Activated T-helper 1 cell treated with anti-CD3 and anti-CD28 coated beads, Interleukin-2, amount 50 U/mL, for 16 hours (primary cell): ENCODE measurements at regions not wholly inside any gene's neighbourhood (a gene's known extent, or its start where the extent isn't known, plus 50 kb on each side); places are given as distances from the start of the nearest gene placed in this dataset.

Source experiments
- DNase-seq, 2 donors: peaks; one replicate each; pipeline ENCODE4 v3.0.0-alpha.2; 2020; ENCODE audit warnings: low read depth in 1 of 2, low spot score in 1 of 2

DNA sequence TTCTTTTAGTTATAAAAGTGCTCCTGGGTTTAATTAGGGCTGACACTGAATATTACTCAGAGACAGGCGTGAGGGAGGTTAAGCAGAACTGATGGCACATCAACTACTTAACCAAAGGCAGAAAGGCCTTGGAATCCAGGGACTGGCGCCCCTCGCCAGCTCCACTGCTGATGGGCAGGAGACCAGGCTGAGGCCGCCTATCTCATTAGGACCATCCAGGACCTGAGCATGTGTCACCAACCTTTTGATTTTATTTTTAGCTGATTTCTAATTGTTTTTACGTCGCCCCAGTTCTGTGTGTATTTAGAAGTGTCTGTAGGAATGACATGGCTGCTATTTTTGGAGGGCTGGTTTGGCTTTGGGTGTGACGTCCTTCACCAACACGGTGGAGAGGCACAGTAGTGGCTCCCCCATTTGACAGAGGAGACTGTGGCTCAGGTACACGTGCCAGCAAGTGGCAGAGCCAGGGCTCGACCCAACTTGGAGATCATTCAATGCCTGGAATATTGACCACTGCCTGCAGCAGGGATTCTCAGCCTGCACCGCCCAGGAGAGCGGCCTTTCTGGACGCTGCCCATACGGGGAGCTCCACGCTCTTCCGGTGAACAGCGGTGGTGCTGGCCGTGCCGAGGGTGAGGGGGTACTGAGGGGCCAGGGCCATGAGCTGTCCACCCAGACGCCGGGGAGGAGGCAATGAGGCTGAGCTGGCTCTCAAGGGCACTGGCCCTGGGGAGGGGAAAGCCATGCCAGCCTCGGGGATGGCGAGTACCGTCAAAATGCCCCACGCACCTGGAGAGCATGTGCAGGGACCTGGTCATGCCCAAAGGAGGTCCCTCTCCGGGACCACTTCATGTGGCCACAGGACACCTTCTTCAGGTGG, 205.7 kb downstream of the ASB1 start:
- no peak for DNase-seq

DNA sequence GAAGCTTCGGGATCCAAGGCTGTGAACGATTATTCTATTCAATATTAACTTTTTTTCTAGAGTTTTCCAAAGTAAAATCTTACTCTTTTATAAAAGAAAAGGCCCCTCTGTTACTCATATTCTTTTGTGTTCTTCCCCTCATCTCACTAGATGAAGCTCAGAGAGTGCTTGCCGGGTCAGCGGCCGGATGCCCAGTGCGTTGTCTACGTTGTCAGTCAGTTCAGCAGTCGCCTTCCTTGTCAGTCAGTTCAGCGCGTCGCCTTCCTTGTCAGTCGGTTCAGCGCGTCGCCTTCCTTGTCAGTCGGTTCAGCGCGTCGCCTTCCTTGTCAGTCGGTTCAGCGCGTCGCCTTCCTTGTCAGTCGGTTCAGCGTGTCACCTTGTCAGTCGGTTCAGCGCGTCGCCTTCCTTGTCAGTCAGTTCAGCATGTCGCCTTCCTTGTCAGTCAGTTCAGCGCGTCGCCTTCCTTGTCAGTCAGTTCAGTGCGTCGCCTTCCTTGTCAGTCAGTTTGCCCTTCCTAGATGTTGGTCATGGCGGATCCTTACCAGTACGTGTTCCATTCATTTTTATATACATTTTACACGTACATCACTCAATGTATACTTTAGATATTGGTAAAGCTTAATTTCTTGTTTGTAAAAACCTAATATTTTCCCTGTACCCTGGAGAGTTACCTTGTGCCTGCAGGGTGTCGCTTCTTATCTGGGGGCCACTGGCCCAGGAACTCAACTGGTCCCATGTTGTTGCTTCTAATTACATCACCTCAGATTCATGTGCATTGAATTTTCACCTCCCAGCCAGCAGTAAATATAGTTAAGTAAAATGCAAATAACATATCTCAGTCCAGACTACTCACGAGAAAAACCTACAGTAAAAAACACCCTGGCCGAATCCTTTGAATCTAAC, 206.9 kb downstream of the ASB1 start:
- DNase-seq, result no peak

DNA sequence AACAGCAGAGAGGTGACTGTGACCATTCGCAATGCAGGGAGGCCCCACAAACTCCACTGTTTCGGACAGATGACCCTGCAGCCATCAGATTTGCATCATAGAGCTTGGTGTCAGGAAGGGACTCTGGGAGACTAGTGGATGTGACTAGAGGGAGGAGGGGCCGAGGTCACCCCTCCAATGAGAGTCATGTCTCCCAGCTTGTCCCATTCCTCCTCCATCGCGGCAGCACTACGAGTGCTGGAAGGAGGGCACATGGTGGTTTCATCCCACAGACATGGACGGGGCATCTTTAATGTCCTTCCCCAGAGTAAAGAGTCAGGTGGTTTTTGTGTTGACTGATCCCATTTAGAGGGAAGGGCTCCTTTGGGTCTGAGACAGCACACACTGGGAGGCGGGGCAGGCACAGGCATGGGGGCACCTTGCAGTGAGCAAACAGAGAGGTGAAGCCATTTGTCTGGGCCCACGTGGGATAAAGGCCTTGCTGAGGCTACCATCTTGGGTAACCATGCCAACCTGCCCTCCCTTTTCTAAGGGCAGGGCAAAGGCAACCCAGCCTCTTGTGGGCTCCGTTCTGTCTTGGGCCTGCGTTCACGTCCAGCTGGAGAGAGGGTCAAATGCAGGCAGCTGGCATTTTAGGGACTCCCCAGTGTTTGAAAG, 208.1 kb downstream of the ASB1 start:
- no peak for DNase-seq

DNA sequence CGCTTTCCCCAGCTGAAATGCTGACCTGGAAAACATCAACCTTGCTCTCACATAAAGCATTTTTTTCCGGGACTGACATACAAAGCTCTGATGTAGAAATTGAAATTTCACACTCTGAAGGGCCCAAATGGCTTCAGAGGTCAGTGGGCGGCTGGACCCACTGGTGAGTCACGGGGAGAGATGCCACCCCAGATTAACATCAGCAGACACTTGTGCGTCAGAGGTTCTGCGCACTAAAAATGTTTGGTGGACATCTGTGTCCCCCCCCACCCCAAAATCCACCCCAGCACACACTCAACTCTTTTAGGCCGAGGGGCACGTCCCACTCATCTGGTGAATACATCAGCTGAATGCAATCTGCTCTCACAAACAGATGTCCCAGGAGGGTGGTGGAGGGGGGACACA, 208.9 kb downstream of the ASB1 start:
- DNase-seq, result no peak

DNA sequence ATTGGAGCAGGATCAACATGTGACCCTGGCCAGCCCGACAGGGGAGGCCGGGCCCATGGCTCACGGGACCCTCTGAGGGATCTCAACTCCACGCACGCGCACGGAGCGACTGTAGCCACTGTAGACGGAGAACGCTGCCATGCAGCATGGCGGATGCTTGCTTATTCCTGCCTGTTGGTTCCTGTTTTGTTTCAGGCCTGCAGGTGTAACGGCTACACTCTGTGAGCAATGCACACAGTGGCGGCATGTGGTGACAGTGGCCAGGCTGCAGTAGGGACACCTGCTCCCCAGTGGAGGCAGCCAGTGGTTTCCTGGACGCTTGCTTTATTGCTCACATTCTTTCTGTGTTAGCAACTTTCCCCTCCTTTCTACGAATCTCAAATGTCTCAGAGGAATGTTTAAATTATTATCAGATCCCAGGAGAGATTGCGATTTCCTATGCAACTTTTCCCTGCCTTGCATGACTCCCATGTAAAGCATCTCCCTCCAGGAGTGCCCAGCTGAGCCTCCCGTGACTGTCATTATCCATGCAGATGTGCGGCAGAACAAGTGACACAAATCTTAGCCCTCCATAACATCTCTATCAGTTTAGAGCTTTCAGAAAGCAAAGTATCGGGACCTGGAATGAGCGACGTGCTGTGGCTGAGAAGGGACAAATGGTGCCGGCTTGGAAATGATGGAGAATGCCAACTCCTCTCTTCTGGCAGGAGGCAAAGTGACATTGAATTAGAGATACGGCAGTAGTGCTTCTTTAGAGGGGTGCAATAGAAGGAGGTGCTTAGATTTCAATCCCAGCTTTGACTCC, 209.7 kb downstream of the ASB1 start:
- DNase-seq, result no peak

DNA sequence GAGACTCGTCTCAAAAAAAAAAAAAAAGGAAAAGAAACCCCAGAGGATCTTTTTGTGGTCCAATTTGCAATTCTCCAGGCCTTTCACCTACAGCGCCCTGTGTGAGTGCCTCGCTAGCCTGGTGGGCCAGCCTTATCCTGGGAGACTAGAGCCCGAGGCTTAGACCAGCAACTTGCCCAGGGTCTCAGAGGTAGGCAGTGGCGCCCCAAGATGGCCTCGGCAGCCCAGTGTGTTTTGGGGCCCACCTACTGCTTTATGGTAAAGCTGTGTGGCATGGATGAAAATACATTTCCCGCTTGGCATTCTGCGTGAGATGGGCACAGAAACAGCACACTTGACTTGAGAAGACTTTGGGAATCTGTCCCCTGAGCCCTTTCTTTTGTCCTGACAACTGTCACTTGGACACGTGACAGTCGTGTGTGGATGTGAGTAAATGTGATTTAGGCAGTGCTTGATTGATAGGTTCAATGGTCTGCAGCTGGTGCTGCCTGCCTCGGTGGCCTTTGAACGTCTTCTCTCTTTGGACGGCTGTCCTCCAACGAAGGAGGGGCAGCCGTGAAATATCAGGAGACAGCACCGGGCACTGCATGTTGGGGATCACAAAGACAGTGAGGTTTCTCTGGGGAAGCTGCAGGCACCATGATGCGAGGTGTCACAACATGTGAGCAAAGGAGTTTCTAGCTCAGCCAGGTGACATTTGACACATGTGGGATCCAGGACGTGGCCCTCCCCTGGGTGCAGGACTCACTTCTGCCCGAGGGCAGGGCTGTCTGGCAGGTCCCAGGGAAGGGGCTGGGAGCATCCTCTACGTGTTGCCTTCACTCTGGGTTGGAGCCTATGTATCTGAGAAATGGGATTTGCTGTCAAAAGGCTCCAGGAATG, 209.5 kb upstream of the TWIST2 start:
- DNase-seq, result no peak

DNA sequence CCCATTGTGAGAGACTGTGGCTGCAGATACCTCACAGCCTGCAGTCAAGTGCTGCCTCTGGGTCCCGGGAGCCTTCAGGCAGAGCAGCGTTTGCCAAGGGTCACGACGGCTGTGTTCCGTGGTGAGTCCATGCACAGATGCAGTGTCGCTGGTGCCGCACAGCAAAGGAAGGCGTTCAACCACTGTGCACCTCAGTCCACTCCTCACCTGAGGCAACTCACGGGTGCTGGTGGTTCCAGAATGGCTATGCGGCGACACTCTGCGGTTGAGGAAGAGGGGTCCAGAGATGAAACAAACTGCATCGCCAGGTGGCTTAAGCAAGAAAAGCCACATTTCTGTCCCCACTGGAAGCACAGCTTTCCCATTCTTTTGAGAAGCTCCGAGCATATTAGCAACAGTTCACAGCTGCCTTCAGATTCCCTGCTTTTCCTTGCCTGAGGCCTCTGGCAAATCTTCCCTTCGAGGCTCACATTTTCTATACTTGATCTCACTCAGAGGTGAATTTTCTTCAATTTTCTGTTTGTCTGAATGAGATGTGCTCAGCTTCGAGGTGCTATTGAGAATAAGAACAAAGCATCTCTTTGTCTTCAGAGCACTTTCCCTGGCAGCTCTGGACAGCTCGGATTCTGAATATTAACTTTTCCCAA, 208.8 kb upstream of the TWIST2 start:
- no peak for DNase-seq

DNA sequence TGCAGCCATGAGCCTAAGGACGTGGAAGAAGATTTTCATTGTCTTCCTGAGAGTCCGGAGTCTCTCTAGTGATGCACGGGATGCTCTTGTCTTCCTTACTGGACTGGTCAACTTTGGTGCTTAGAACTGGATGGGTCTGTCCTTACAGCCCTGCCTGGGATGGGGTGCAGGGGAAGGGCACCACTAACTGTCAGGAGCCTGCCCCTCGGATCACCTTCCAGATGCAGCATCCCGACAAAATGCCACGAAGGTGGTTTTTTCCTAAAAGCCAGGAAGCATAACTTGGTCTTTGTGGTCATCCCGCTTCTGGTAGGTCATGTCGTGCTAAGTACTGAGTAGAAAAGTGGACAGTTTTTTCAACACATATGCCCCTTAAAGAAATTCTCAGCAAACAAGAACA, 207.4 kb upstream of the TWIST2 start:
- DNase-seq, result no peak

DNA sequence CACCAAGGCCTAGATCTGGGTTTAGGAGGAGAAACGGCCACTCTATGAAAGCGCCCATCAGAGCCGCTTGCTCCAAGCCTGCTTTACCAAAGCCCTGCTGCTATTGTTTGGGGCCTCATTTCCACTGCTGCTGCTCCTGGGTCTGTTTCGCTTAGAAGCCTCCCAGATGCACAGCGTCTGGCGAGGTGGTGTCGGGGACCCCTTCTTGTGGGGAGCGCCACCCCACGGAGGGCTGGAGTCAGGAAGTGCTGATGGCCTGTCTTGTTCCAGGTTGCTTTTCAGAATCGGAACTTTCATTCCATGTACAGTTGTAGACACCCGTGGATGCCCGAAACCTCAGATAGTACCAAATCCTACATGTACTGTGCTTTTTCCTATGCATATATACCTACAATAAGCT, 204.9 kb upstream of the TWIST2 start:
- no peak for DNase-seq

DNA sequence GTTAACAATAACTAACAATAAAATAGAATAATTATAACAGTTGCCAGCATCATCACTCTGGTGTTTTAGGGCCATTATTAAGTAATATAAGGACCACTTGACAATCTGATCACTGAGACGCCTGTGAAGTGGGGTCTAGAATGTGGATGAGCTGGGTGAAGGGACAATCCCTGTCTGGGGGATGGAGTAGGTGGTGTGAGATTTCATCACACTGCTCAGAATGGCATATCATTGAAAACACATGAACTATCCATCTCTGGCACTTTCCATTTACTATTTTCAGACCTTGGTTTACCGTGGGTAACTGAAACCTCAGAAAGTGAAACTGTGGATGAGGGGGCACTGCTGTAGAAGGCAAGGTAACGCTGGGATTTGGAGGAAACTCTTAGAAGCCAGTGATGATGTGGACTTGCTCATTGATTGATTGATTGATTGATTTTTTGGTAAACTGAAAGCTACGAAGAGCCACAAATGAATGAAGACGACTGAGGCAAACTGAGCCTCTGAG, 204.4 kb upstream of the TWIST2 start:
- DNase-seq, result no peak

DNA sequence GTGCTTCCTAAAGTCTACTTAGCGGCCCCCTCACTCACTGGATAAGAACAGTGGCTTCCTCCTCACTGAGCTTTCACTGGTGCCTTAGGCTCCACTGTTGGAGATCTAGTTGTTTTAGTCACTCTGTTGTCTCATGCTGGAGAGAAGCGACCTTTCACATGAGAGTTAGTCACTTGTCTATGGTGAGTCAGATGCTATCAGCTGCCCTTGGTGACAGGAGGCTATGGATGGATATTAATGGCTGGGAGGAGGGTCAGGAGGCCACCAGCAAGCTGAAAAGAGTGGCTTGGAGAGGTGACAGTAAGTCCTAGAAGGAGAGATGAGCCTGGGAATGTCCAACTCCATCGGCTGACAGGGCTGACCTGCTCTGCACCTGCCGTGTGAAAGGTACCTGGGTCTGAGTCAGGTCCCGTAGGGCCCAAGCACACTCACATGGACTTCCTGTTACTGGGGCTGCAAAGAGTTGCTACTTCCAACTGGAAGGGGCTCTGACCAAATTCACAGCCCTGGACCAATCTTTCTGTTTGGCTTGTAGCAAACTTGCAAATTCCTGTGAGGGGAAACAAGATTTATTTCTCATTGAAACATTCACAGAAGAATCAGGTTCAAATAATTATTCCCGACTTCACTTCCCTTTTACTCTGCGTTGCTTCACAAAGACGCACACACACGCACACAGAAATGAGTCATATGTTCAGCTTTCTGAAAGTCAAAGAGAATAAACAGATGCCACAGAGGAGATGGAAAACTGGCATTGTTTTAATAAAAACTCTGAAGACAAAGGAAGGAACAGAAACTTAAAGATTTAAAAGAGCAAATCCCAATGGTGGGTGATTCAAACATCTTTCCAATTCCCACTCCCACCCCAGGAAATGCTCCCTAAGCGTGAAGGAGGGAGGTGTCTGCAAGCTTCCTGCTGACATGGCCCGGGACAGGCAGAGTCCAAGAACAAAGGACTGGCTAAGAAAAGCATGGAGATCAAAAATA, 203.5 kb upstream of the TWIST2 start:
- no peak for DNase-seq

DNA sequence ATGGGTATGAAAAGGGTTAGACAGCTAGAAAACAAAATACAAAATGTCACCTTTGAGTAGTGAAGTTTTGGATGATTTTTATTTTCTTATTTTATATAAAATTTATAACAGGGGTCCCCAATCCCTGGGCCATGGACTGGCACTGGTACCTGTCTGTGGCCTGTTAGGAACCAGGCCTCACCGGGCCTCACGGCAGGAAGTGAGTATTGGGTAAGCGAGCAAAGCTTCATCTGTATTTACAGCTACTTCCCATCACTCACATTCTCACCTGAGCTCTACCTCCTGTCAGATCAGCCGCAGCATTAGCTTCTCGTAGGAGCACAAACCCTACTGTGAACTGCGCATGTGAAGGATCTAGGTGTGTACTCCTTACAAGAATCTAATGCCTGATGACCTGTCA, 202.8 kb upstream of the TWIST2 start:
- no peak for DNase-seq

DNA sequence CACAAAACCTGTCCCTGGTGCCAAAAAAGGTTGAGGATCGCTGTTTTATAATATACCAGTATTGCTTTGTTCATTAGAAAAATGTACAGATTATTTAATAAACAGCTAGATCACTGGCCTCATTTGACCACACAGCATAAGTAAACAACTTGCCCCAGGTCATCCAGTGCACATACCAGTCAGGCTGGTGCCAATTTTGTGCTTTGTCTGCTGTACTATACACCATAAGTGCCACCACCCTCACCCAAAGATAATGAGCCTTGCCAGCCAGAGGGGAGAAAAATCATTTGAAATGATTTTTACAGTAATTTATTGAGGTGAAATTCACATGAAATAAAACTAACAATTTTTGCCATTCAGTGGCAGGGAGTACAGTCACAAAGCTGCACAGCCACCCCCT, 202.2 kb upstream of the TWIST2 start:
- no peak for DNase-seq

DNA sequence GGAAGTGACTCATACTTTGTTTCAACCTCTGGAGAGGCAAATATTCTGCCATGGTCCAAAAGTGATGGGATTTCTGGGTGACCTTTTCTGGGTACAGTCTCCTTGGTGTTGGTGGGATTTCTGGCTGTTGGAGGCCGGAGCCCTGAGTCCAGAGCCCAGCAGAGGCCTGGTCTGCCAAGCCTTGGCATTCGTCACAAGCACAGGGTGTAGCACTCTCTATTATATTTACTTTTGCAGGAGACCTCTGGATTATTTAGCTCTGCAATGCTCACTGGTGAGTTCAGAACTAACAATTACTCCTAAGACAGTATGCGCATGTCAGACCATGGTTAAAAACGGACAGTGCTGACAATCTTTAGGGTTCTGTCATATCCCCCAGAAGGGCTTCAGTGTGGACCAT, 201.6 kb upstream of the TWIST2 start:
- DNase-seq, result no peak

DNA sequence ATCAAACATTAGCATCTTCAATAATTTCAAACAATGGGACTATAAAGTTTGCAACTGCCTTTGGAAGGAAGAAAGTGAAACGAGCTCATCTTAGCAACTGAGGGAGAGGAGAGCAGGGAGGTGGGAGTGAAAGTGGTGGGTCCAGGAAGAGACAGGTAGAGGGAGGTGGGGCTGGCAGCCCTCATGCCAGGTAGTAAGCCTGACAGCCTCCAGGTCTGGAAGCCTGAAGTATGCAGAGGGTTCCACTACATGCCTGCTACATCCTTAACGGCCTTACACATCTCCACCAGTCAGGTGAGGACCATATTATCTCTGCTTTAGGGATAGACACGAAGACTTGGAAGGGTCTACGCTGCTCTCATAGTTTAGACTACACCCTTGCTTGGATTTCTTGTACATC, 201.1 kb upstream of the TWIST2 start:
- DNase-seq, result no peak

DNA sequence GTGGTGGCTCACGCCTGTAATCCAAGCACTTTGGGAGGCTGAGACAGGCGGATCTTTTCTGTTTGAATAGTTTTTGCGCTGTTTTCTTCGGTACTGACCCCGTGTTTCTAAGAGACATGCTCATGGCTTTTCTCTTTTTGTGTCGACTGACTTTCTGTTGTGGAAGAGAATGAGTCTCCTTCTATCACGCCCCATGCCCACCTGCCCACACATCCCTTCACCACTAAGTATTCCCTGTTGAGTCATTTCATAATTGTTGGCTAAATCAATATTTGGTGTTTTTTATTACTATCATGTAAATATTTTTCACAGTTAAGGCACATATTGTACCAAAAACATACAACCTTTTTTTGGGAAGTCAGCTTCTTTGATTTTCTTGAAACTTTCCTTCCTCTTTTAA, 198.8 kb upstream of the TWIST2 start:
- no peak for DNase-seq

DNA sequence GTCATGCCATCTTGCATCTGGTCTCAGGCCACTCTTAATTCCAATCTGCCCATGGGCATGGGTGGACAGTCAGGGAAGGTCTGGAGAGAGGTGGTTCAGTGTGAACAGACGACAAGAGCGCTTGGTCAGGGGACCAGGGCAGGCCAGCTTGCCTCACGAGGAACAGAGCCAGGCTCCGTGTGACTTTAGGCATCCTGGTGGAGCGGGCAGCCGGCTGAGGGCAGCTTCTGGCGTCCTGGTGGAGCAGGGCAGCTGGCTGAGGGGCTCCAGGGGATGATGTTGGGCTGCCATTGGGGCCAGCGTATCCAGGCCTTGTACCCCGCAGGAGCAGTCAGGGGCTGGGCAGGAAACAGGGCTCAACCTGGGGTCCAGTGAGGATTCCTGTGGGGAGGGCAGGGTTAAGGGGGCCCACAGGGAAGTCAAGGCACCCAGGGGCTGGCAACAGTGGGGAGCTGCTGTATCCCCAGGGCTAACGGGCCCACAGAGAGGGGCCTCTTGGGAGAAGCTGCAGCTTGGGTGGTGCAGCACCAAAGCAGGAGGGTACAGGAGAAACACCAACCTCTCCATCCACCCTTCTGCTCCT, 197.9 kb upstream of the TWIST2 start:
- DNase-seq, result no peak

DNA sequence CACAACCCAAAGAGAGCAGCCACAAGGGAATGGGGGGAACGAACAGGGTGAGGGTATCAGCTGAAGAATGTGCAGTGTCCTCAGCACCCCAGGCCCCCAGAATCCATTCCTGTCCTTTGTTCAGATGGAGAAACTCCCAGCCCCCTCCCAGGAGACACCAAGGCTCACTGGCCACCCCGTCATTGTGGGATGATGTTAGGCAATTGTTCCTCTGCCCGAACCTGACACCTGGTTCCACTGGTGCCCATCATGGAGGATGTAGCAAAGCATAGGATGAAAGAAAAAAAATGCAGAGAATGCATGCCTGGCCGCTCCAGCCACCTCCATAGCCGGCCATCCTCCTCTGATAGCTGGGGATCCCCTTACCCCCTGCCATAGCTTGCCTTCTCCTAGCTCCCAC, 197.3 kb upstream of the TWIST2 start:
- DNase-seq, result no peak
